Prostate gland (tissue), 2 donors: ENCODE measurements at regions not wholly inside any gene's neighbourhood (a gene's known extent, or its start where the extent isn't known, plus 50 kb on each side); places are given as distances from the start of the nearest gene placed in this dataset.

ENCODE experiments used
- DNase-seq: peaks from one replicate; pipeline ENCODE4 v3.0.0-alpha.2; 2019; ENCODE audit warnings: low spot score
- H3K27ac ChIP-seq, 2 donors: fragments of 200-600 bp; sonication (generic); 2 replicates each; pipeline ENCODE4 v1.5.1; 2017 to 2019
- H3K27me3 ChIP-seq: fragments of 200-600 bp; sonication (generic); replicated peaks from 2 replicates; pipeline ENCODE4 v1.5.1; 2019; ENCODE audit not compliant: insufficient read depth
- H3K36me3 ChIP-seq, 2 donors: fragments of 200-600 bp; sonication (generic); 1 replicate in 1 of 2; 2 replicates in 1 of 2; pipeline versions ENCODE4 v1.5.1 to v1.8.1; 2017 to 2019
- H3K4me1 ChIP-seq: fragments of 200-600 bp; sonication (generic); replicated peaks from 2 replicates; pipeline ENCODE4 v1.5.1; 2019
- H3K4me3 ChIP-seq, 2 donors: fragments of 200-600 bp; sonication (generic); 2 replicates each; pipeline ENCODE4 v1.5.1; 2017 to 2019
- H3K9me3 ChIP-seq: fragments of 200-600 bp; sonication (generic); 2 replicates; pipeline ENCODE4 v1.5.1; 2017
- CTCF ChIP-seq, 4 experiments: fragments of 200-600 bp in 2 of 4; fragments of 450-650 bp in 2 of 4; sonication (generic) in 2 of 4; IDR thresholded peaks; 1 replicate in 3 of 4; 2 replicates in 1 of 4; pipeline ENCODE4 v1.5.1; 2016 to 2019; ENCODE audit warnings: antibody characterized with exemption in 4 of 4, mild to moderate bottlenecking in 2 of 4, moderate library complexity in 2 of 4
- POLR2A ChIP-seq: fragments of 450-650 bp; IDR thresholded peaks from one replicate; pipeline ENCODE4 v1.6.1; 2016; ENCODE audit warnings: antibody characterized with exemption, mild to moderate bottlenecking
- POLR2AphosphoS5 ChIP-seq: sonication (generic); formaldehyde crosslinking; IDR thresholded peaks from one replicate; pipeline ENCODE4 v1.6.1; 2017; ENCODE audit warnings: antibody characterized with exemption
- WGBS: methylation state at CpG from one replicate; pipeline ENCODE4 v1.1.5; 2018; 5-methylcytosine and 5-hydroxymethylcytosine counted together
- intact Hi-C: fragments of 100-400 bp; cut with DNase I; formaldehyde crosslinking; loops from one replicate; pipeline ENCODE4 v1.14.2; 2022

GRCh38 chr1:118254001-118254400 lies 69.0 kb upstream of the SPAG17 start:
- intact Hi-C loops = no loop called here
- DNase-seq = no peak
- Histone ChIP-seq H3K36me3 (no peaks in the 10 kb centered on the region), H3K4me3 (no peak overlapping the region), H3K27ac (no peak overlapping the region), H3K4me1 (no peaks in the 10 kb centered on the region), H3K9me3 (no peaks in the 10 kb centered on the region), H3K27me3 (no peaks in the 10 kb centered on the region)
- WGBS = 76% methylated on average over 2 of the region's 2 CpGs
- TF ChIP-seq POLR2A (no peak), CTCF (IDR thresholded peaks at IDR 0.05) (no peak), POLR2AphosphoS5 (no peak)

- no peaks in the 10 kb centered on the region for H3K36me3 ChIP-seq
- H3K4me3 ChIP-seq = no peak overlapping the region
- no peaks in the 10 kb centered on the region for H3K9me3 ChIP-seq
- H3K4me1 ChIP-seq = no peaks in the 10 kb centered on the region
- WGBS = 59% methylated on average over 10 of the region's 10 CpGs
- TF ChIP-seq CTCF (IDR thresholded peaks at IDR 0.05) (no peak), POLR2A (no peak), POLR2AphosphoS5 (no peak)
- H3K27me3 ChIP-seq = no peaks in the 10 kb centered on the region
- intact Hi-C loops = no loop called here
- H3K27ac ChIP-seq = no peak overlapping the region
- no peak for DNase-seq
Measured at GRCh38 chr1:118253053-118253915, 68.3 kb upstream of the SPAG17 start.

GRCh38 chr1:118252624-118253023 lies 67.6 kb upstream of the SPAG17 start:
- Histone ChIP-seq H3K9me3 (no peaks in the 10 kb centered on the region), H3K4me3 (no peak overlapping the region), H3K27ac (no peak overlapping the region), H3K4me1 (no peaks in the 10 kb centered on the region), H3K27me3 (no peaks in the 10 kb centered on the region), H3K36me3 (no peaks in the 10 kb centered on the region)
- 52% methylated on average over 3 of the region's 3 CpGs for WGBS
- TF ChIP-seq POLR2A = no peak
- TF ChIP-seq CTCF (IDR thresholded peaks at IDR 0.05) = no peak
- TF ChIP-seq POLR2AphosphoS5 = no peak
- no peak for DNase-seq
- intact Hi-C loops = no loop called here

GRCh38 chr1:118250232-118250631 lies 65.2 kb upstream of the SPAG17 start:
- Histone ChIP-seq H3K36me3 (no peaks in the 10 kb centered on the region), H3K4me1 (no peaks in the 10 kb centered on the region), H3K4me3 (no peak overlapping the region), H3K27me3 (no peaks in the 10 kb centered on the region), H3K9me3 (no peaks in the 10 kb centered on the region), H3K27ac (no peak overlapping the region)
- no peak for TF ChIP-seq POLR2AphosphoS5
- no peak for TF ChIP-seq CTCF (IDR thresholded peaks at IDR 0.05)
- no peak for TF ChIP-seq POLR2A
- no peak for DNase-seq
- WGBS = 19% methylated on average over 3 of the region's 3 CpGs
- intact Hi-C loops = no loop called here

- H3K27me3 ChIP-seq = no peaks in the 10 kb centered on the region
Measured at GRCh38 chr1:118249641-118250040, 64.6 kb upstream of the SPAG17 start.

More at GRCh38 chr1:118249641-118250040, 64.6 kb upstream of the SPAG17 start:
- no peaks in the 10 kb centered on the region for H3K4me1 ChIP-seq
- H3K9me3 ChIP-seq = no peaks in the 10 kb centered on the region
- no peak for DNase-seq
- intact Hi-C loops = no loop called here
- H3K27ac ChIP-seq = no peak overlapping the region
- TF ChIP-seq POLR2A (no peak), CTCF (IDR thresholded peaks at IDR 0.05) (no peak), POLR2AphosphoS5 (no peak)
- H3K36me3 ChIP-seq = no peaks in the 10 kb centered on the region
- WGBS = 86% methylated on average over 6 of the region's 6 CpGs
- H3K4me3 ChIP-seq = no peak overlapping the region
